CD1c-positive myeloid dendritic cell (primary cell): ENCODE measurements at regions not wholly inside any gene's neighbourhood (a gene's known extent, or its start where the extent isn't known, plus 50 kb on each side); places are given as distances from the start of the nearest gene placed in this dataset.
"Not testable (repeated sequence)": the region's sequence is repeated elsewhere in the genome, so short reads cannot be mapped to it uniquely, and the experiment has no call there.

ENCODE experiments used
- DNase-seq: peaks from one replicate; pipeline ENCODE4 v3.0.0-alpha.2; 2016; ENCODE audit errors: extremely low spot score

DNA sequence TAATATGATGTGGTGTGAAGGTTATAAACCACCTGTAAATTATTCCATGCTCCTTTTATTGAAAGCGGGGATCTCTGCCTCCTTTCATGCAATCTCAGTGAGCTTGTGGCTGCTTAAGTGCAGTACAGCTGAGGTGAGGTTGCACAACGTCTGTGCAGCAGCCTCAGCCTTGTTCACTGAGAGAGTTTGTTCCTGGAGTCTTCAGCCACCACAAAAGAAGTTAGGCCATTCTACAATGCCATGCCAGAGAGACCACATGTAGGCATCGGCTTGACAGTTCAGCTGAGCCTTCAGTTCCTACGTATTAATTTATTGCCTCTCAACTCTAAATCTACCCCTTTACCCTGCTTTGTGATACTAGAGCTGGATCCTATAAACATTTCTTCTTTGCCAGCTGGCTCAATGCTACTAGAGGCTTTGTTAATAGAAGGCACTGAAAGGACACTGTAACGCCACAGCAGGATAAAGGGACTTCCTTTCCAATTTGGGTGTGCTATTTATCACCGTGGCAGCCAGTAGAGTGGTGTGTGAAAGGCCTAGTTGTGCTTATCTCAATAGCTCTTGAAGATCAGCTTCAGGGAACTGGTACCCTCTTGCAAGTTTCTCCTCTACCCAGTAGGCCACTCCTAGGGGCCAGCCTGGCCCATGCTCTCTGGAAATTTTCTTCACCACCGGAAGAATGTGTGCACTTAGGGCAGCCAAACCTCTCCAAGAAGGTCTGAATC lies 337.7 kb downstream of the IPO8 start:
- DNase-seq: no peak

DNA sequence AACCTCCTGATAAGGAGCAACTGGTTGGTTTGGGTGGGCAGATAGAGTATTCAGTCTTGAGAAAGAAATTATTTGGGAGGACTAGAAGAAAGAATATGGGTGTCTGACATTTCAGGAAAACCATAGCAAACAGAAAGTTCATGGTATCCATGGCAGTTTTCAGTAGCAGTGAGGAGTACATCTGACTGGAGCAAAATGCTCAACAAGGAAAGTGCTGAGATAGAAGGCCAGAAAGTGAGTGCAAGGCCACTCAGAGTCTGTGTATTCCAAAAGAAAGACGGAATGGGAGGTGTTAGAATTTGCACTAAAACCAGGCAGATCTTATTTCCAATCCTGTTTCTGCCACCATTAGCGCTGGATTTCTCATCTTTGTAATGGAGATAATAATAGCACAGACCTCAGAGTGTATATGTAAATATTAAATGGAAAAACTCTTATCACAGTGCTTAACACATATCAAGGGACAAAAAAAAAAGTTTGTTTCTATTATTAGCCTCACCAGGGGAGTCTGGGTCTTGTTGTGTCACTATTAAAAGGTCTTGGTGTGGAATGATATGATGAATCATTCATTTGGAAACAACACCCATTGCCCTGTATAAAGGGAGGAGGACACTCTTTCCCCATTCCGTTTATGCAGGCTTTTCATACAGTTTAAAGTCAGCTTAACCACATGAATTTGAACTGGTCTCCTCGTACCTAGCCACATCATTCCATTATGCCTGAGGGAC lies 349.8 kb downstream of the IPO8 start:
- DNase-seq: no peak

DNA sequence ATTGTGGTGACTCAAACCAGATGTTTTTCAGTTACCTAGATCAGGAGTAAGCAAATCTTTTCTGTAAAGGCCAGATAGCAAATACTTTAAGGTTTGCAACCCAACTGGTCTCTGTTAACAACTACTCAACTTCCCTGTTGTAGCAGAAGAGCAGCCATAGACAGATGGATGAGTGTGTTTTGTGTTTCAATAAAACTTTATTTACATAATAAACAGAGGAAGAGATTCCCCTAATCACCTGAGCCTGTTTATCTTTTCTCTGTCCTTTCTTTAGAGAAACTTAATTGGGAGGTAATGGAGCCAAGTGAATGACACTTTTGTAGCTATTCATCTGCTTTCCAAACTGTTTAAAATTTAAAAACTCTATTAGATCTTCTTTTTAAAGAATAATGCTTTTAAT lies 365.1 kb downstream of the IPO8 start:
- DNase-seq: no peak

DNA sequence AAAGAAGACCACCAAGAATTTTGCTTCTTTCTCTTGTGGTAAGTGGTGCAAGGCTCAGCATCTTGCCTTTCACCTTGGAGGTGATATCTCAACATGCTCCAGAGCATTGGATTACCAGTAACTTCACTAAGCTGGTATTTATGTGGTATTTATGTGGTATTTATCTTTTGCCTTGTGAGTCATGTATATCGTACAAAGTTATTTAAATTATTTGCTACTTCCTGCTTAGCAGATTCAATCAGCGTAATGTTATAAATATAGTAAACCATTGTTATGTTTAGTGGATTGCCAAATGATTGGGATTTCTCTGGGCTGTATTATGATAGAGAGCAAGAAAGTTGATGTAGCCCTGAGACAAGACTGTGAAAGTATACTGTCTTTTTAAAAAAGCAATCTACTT lies 366.4 kb downstream of the IPO8 start:
- no peak for DNase-seq

- DNase-seq: no peak
Measured at GRCh38 chr12:30323008-30323407, 372.7 kb downstream of the IPO8 start.

DNA sequence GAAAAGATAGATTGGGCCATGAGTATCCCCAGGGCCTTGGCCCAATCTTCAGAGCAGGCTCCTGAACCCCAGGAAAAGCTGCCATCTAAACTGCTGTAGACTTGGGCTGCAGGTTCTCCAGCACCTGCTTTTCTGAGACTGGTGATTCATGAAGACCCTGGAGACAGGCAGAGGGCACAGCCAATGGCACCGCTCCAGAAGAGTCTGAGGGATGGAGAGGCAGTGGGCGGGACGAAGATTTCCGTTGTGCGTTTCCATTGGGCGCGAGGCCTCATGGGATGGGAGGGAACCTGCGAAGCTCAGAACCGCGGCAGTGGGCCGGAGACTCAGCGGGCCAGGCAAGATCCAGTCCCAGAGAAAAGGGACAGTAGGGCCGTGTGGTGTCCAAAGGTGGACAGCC lies 375.1 kb downstream of the IPO8 start:
- no peak for DNase-seq

GRCh38 chr12:30314506-30315100 lies 381.1 kb downstream of the IPO8 start:
- DNase-seq: no peak

- no peak for DNase-seq
Measured at GRCh38 chr12:30308010-30308717, 387.5 kb downstream of the IPO8 start.

- no peak for DNase-seq
Measured at GRCh38 chr12:30304528-30304927, 391.1 kb downstream of the IPO8 start.

GRCh38 chr12:30301291-30301690 lies 394.4 kb downstream of the IPO8 start:
- DNase-seq: no peak

- no peak for DNase-seq
Measured at GRCh38 chr12:30296486-30296885, 399.2 kb downstream of the IPO8 start.

GRCh38 chr12:30286345-30286926 lies 409.2 kb downstream of the IPO8 start:
- no peak for DNase-seq

GRCh38 chr12:30278401-30278800 lies 417.3 kb downstream of the IPO8 start:
- no peak for DNase-seq

GRCh38 chr12:30272515-30272914 lies 423.2 kb downstream of the IPO8 start:
- not testable (repeated sequence) for DNase-seq

DNA sequence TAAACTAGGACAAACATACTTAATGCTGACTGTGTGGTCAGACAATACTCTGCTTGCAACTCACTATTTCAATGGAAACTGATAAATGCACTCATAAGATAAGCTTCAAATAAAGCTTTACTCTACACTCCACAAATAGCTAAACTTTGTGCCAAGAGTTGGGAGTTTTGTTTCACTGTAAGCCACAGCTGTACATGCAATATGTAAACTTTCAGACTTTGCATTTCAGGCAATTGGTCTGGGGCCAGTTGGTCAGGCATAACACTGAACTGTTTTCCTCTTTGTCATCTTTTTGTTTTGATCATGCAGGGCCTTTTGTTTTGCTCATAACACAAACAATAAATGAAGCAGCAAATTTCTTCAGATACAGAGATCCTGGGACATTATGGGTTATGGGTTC lies 426.2 kb downstream of the IPO8 start:
- no peak for DNase-seq

DNA sequence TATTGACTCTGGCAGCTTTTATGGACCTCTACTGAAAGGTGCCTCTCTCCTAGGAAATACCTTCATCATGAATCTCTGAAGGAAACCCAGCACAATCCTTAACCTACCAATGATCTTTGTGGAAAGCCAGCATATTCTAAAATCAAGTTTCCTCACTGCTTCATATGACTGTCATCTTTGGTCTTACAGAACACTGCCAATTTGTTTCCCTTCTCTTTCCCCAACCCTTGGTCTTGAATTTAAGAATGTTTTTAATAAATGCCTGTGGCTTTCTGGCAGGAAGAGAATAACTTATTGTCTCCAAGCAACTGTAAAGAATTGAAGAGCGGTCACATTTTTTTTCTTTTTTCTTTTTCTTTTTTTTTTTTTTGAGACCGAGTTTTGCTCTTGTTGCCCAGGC lies 427.6 kb downstream of the IPO8 start:
- DNase-seq: no peak

DNA sequence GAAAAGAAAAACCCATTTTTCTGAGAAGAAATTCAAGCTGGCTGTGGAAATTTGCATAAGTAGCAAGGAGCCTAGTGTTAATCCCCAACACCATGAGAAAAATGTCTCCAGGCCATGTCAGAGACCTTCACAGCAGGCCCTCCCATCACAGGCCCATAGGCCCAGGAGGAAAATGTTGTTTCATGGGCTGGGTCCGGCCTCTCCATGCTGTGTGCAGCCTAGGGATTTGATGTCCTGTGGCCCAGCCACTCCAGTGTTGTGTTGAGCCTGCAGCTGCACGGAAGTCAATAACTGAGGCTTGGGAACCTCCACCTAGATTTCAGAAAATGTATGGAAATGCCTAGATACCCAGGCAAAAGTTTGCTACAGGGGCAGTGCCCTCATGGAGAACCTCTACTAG lies 432.2 kb downstream of the IPO8 start:
- no peak for DNase-seq

GRCh38 chr12:30257618-30258017 lies 438.1 kb downstream of the IPO8 start:
- DNase-seq: no peak

DNA sequence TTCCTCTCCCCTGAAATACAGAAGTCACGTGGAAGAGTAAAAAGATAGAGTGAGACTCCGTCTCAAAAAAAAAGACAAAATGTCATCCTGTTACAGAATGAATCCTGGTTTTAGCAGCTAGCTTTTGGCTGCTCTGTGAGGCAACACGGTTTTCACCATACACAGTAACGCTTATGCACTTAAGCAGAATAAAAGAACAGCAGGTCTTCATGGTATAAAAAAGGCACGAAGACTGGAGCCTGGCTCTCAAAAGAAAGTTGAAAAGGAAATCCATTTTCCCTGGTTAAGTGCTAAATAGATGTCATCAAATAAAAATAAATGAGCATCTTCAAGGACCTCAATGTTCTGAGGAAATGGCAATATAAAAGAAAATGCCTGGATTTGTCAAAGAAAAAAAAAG lies 444.1 kb downstream of the IPO8 start:
- no peak for DNase-seq

- no peak for DNase-seq
Measured at GRCh38 chr12:30243426-30243825, 452.2 kb downstream of the IPO8 start.

GRCh38 chr12:30219047-30219446 lies 435.3 kb upstream of the TMTC1 start:
- DNase-seq: no peak

DNA sequence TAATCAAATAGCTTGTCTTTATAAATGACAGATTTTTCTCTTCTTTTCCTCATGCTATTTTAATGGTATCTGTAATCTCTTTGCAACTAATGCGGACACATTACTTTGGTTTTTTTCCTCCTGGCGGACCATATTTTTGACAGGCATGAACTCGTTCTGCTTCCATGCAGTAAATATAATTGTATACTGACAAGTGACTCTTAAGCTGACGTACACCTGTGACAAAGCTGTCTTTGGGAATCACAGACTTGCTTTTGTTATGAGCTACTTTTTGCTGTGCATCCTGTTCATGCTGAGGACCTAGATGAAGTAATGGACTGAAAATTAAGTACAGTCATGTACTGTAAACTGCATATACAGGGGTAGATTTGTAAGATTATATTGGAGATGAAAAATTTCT lies 434.3 kb upstream of the TMTC1 start:
- DNase-seq: no peak
